ENCODE measurements at regions not wholly inside any gene's neighbourhood (a gene's known extent, or its start where the extent isn't known, plus 50 kb on each side); places are given as distances from the start of the nearest gene placed in this dataset.
"Not testable (repeated sequence)": the region's sequence is repeated elsewhere in the genome, so short reads cannot be mapped to it uniquely, and the experiment has no call there.

DNA sequence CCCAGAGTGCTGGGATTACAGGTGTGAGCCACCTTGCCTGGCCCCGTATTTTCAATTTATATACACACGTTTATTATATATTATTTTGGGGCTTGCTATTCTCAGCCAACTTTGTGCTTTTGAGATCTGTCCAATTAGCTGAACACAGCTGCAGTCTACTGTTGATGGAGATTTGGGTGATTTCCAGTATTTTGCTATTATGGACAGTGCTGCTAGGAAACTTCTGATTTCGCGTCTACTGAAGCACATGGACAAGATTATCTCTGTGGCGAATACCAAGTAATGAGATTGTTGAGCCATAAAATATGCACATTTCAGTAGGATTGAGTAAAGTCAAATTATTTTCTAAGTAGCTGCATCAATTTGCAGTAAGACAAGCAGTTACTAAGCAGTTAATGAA, 1731.2 kb upstream of the CDH6 start:
- TF ChIP-seq, protein P1, sequence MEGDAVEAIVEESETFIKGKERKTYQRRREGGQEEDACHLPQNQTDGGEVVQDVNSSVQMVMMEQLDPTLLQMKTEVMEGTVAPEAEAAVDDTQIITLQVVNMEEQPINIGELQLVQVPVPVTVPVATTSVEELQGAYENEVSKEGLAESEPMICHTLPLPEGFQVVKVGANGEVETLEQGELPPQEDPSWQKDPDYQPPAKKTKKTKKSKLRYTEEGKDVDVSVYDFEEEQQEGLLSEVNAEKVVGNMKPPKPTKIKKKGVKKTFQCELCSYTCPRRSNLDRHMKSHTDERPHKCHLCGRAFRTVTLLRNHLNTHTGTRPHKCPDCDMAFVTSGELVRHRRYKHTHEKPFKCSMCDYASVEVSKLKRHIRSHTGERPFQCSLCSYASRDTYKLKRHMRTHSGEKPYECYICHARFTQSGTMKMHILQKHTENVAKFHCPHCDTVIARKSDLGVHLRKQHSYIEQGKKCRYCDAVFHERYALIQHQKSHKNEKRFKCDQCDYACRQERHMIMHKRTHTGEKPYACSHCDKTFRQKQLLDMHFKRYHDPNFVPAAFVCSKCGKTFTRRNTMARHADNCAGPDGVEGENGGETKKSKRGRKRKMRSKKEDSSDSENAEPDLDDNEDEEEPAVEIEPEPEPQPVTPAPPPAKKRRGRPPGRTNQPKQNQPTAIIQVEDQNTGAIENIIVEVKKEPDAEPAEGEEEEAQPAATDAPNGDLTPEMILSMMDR (IDR thresholded peaks at IDR 0.05; ENCODE audit: extremely low read depth, insufficient read depth, missing control alignments) = no peak
- DNase-seq (ENCODE audit: low spot score) = no peak
- in situ Hi-C loops (cut with MboI; ENCODE audit: low pct_unique_long_range_greater_than_20kb, low sequenced_read_pairs, unreplicated experiment) = no loop called here

DNA sequence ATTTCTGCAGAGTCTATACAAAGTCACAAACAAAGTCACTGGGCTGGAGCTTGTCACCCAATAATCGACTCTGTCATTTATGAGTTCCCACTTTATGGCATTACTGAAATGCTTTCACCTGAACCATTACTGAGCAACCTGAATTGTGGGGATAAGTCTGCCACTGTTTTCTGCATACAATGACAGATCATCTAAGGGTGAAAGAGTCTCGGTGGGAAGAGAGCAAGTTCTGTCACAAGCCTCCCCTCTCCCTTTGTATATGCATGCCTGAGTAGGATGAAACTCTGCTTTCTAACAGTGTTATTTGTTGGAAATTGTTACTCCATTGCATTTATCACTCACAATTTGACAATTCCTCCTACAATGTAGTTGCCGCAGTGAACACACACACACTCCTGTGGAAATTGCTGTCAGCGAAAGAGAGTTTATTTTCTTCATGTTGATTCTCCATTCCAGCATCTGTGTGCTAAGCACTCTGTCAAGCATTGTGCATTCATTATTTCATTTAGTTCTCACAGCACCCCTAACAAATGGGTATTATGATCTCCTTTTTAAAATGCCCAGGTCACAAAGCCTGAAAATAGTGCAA, 1732.4 kb upstream of the CDH6 start:
- no peak for DNase-seq (ENCODE audit: low spot score)
- TF ChIP-seq, protein P1 (IDR thresholded peaks at IDR 0.05; ENCODE audit: extremely low read depth, insufficient read depth, missing control alignments) = no peak
- in situ Hi-C loops (cut with MboI; ENCODE audit: low pct_unique_long_range_greater_than_20kb, low sequenced_read_pairs, unreplicated experiment) = no loop called here

DNA sequence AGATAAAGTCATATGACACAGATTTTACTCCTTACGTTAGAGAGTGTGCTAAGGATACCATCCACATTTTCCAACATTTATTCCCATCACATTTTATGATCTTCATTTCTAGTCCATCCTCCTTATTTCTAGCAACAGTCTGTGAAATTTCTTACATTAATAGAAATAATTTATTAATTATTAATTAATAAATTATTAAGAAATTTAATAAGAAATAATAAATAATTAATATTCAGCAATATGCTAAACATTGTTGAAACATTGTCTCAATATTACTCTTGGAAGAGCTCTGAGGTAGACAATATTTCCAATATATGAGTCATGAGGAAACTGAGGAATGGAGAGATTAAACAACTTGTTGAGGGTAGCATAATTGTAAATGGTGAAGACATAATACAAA, 1742.5 kb upstream of the CDH6 start:
- DNase-seq (ENCODE audit: low spot score); in situ Hi-C loops (cut with MboI; ENCODE audit: low pct_unique_long_range_greater_than_20kb, low sequenced_read_pairs, unreplicated experiment): not testable (repeated sequence)

DNA sequence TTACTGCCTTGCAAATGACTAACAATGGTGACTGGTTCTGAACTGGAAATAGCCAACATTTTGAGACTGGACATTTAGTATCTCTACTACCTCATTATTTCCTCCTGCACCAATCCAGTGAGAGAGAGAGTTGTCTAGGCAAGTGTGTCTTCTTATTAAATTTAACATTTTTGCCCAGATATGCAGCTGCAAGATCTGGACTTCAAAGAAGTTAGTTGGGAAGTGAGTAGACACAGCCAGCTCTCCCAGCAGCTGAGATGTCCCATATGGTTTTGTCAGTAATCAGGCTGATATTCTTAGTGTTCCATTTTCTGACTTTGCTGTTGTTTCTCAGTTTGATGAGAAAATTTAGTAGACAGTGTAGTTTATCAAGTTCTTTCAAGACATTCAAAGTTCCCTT, 1778.8 kb upstream of the CDH6 start:
- in situ Hi-C loops (cut with MboI; ENCODE audit: low pct_unique_long_range_greater_than_20kb, low sequenced_read_pairs, unreplicated experiment) = no loop called here
- DNase-seq (ENCODE audit: low spot score) = no peak
- TF ChIP-seq, protein P1 (IDR thresholded peaks at IDR 0.05; ENCODE audit: extremely low read depth, insufficient read depth, missing control alignments) = no peak

DNA sequence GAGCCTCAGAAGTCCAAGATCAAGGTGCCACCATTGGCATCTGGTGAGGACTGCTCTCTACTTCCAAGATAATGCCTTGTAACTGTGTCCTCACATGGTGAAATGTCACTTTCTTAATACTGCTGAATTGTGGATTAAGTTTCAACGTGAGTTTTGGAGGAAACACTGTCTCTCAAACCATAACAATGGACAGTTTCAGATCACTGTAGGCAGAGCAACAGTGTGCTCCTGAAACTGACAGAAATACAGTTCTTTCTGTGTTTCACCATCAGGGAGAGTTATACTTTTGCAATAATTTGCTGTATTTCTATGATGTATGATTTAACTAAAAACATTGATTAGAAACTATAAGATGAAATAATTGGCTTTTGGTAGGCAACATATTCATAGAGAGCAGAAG, 1780.5 kb upstream of the CDH6 start:
- DNase-seq (ENCODE audit: low spot score) = no peak
- TF ChIP-seq, protein P1 (IDR thresholded peaks at IDR 0.05; ENCODE audit: extremely low read depth, insufficient read depth, missing control alignments) = no peak
- in situ Hi-C loops (cut with MboI; ENCODE audit: low pct_unique_long_range_greater_than_20kb, low sequenced_read_pairs, unreplicated experiment) = no loop called here

DNA sequence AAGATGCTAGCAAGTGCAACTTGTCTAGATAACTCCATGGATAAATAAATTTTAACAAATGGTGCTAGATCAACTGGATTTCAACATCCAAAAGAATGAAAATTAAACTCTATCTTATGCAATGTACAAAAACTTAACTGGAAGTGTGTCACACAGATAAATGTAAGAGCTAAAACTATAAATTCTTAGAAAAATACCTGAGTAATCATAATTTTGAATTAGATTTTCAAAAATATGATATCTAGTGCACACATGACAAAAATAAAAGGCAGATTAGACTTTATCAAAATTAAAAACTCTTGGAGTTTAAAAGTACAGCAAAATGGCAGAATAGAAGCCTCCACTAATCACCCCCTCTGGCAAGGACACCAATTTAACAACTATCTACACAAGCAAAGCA, 1791.2 kb upstream of the CDH6 start:
- DNase-seq (ENCODE audit: low spot score) = no peak

DNA sequence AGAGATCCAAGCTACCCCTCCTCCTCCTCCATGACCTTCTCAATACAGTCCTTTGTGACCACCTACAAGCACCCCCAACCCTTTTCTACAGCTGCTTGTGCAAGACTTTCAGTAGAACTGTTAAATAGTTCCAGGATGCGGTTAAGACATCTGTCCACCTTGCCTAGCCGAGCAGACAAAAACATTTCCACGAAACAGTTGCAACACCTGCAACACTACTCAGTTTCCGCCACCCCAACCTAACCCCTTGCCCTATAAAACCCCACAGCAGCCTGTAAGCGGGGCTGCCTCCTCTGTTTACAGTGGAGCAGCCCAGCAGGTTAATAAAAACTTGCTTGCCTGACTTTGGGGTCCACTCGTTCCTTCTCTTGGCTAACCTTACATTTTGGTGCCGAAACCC, 1803.5 kb upstream of the CDH6 start:
- in situ Hi-C loops (cut with MboI; ENCODE audit: low pct_unique_long_range_greater_than_20kb, low sequenced_read_pairs, unreplicated experiment) = no loop called here
- no peak for DNase-seq (ENCODE audit: low spot score)
- TF ChIP-seq, protein P1 (IDR thresholded peaks at IDR 0.05; ENCODE audit: extremely low read depth, insufficient read depth, missing control alignments) = no peak

More for the DNA sequence above, 1791.2 kb upstream of the CDH6 start:
- in situ Hi-C loops (cut with MboI; ENCODE audit: low pct_unique_long_range_greater_than_20kb, low sequenced_read_pairs, unreplicated experiment) = no loop called here
- TF ChIP-seq, protein P1 (IDR thresholded peaks at IDR 0.05; ENCODE audit: extremely low read depth, insufficient read depth, missing control alignments) = no peak
